Gastroesophageal sphincter (tissue), 4 donors: ENCODE measurements at regions not wholly inside any gene's neighbourhood (a gene's known extent, or its start where the extent isn't known, plus 50 kb on each side); places are given as distances from the start of the nearest gene placed in this dataset.

Source experiments
- ATAC-seq: fragments of 150-250 bp; one replicate; pipeline ENCODE4 v1.9.1; 2016; ENCODE audit warnings: mild to moderate bottlenecking, moderate library complexity
- H3K27ac ChIP-seq, 4 donors: fragments of 200-600 bp; sonication (generic) in 3 of 4; 1 replicate in 3 of 4; 2 replicates in 1 of 4; pipeline ENCODE4 v1.5.1; 2016 to 2019
- H3K27me3 ChIP-seq: fragments of 200-600 bp; sonication (generic); one replicate; pipeline ENCODE4 v1.5.1; 2019
- H3K36me3 ChIP-seq, 2 donors: fragments of 200-600 bp; sonication (generic); one replicate each; pipeline ENCODE4 v1.5.1; 2019; ENCODE audit warnings: control low read depth in 1 of 2
- H3K4me1 ChIP-seq, 3 donors: fragments of 200-600 bp; sonication (generic); 1 replicate in 2 of 3; 2 replicates in 1 of 3; pipeline ENCODE4 v1.5.1; 2016 to 2019; ENCODE audit warnings: control low read depth in 2 of 3
- H3K4me3 ChIP-seq, 2 donors: fragments of 200-600 bp; sonication (generic); one replicate each; pipeline ENCODE4 v1.5.1; 2019; ENCODE audit warnings: mild to moderate bottlenecking in 1 of 2, moderate library complexity in 1 of 2
- H3K9me3 ChIP-seq, 3 donors: fragments of 200-600 bp; sonication (generic); one replicate each; pipeline ENCODE4 v1.5.1; 2017 to 2019; ENCODE audit warnings: control low read depth in 2 of 3
- EP300 ChIP-seq: sonication (generic); formaldehyde crosslinking; IDR thresholded peaks from one replicate; pipeline ENCODE4 v1.6.1; 2017; ENCODE audit warnings: antibody characterized with exemption, mild to moderate bottlenecking
- POLR2A ChIP-seq, 2 donors: fragments of 450-650 bp; IDR thresholded peaks; one replicate each; pipeline ENCODE4 v1.6.1; 2017; ENCODE audit warnings: antibody characterized with exemption in 2 of 2, mild to moderate bottlenecking in 2 of 2, moderate library complexity in 1 of 2
- POLR2AphosphoS5 ChIP-seq: sonication (generic); formaldehyde crosslinking; IDR thresholded peaks from one replicate; pipeline ENCODE4 v1.6.1; 2017; ENCODE audit warnings: antibody characterized with exemption
- WGBS, 2 donors: methylation state at CpG; one replicate each; pipeline ENCODE4 v1.1.5; 2018; ENCODE audit warnings: low coverage in 1 of 2; 5-methylcytosine and 5-hydroxymethylcytosine counted together
- TF ChIP-seq, protein P1 (sequence below), 4 experiments: fragments of 200-600 bp in 2 of 4; fragments of 450-650 bp in 2 of 4; sonication (generic) in 1 of 4; IDR thresholded peaks; one replicate each; pipeline ENCODE4 v1.5.1; 2017 to 2019; ENCODE audit warnings: antibody characterized with exemption in 4 of 4, mild to moderate bottlenecking in 2 of 4, moderate library complexity in 2 of 4

DNA sequence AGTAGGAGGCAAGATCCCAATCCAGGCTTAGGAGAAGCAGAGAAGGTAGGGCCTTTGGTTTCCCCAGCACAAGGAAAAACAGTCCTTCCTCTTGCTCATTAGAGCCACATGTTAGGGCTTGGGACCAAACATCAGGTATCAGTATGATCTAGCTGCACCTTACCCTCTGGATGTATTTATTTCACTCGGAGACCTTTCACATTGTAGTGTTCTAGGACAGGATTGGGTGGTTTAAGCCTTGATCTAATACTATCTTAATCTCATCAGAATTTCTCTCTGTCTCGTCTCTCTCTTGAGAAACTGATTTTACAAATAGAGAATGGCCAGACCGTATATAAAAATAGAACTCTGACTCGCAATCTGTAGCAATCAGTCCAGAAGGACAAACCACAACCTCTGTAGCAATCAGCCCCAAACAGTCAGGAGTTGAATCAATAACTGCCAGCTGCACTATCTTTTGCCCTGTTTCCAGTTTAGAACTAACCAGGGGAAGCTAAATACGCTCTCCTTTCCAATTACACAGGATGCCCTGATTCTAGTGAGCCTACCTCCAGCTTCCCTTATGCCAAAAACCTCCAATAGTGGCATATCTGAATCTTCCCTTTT is 207.1 kb downstream of the TDRD15 start:
- 68 to 89% methylated on average over 3 to 5 of the region's 5 CpGs for WGBS, 2 donors
- Histone ChIP-seq H3K9me3 (peaks cover 0 to 4% (median 0%) of the 10 kb centered on the region in 3 donors), H3K27ac (no peak overlapping the region), H3K4me1 (no peaks in the 10 kb centered on the region), H3K4me3 (no peak overlapping the region), H3K36me3 (no peaks in the 10 kb centered on the region), H3K27me3 (no peaks in the 10 kb centered on the region)
- TF ChIP-seq EP300 (no peak), POLR2AphosphoS5 (no peak), POLR2A (IDR thresholded peaks at IDR 0.05) (no peak)
- TF ChIP-seq, protein P1, sequence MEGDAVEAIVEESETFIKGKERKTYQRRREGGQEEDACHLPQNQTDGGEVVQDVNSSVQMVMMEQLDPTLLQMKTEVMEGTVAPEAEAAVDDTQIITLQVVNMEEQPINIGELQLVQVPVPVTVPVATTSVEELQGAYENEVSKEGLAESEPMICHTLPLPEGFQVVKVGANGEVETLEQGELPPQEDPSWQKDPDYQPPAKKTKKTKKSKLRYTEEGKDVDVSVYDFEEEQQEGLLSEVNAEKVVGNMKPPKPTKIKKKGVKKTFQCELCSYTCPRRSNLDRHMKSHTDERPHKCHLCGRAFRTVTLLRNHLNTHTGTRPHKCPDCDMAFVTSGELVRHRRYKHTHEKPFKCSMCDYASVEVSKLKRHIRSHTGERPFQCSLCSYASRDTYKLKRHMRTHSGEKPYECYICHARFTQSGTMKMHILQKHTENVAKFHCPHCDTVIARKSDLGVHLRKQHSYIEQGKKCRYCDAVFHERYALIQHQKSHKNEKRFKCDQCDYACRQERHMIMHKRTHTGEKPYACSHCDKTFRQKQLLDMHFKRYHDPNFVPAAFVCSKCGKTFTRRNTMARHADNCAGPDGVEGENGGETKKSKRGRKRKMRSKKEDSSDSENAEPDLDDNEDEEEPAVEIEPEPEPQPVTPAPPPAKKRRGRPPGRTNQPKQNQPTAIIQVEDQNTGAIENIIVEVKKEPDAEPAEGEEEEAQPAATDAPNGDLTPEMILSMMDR (IDR thresholded peaks at IDR 0.05), result no peak
- no peak for ATAC-seq

DNA sequence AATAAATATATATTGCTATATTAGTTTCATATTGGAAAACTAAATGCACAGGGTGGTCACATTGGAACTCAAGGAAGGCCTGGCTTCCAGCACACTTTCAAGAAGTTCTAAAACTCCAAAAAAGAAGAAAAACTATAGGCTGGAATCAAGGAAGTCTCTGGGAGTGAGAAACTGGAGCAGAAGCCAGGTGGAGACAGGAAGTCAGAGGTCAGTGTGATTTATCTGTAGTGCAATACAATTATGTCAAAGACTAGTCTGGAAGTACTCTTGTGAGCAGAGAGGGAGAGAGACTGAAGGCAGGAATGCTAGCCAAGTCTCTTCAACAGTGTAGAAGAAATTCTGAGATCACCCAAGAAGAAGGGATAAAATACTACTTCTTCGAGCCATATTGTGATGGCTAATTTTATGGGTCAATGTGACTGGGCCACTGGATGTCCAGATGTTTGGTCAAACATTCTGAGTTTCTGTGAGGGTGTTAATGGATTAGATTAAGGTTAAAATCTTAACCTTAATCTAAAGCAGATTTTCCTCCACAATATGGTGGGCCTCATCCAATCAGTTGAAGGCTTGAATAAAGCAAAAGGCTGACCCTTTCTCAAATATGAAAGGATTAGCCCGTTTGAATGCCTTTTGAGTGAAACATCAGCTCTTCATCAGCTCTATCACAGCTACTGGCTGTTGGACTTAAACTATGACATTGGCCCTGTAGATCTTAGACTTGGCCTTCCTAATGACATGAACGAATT is 208.0 kb downstream of the TDRD15 start:
- no peaks in the 10 kb centered on the region for H3K36me3 ChIP-seq
- no peaks in the 10 kb centered on the region for H3K27me3 ChIP-seq
- H3K4me3 ChIP-seq, result no peak overlapping the region
- 66 to 84% methylated on average over 3 of the region's 3 CpGs for WGBS, 2 donors
- TF ChIP-seq, protein P1 (IDR thresholded peaks at IDR 0.05), result no peak
- TF ChIP-seq EP300 (no peak), POLR2A (IDR thresholded peaks at IDR 0.05) (no peak), POLR2AphosphoS5 (no peak)
- H3K4me1 ChIP-seq, result no peaks in the 10 kb centered on the region
- H3K27ac ChIP-seq, result no peak overlapping the region
- ATAC-seq, result no peak
- peaks cover 0 to 11% (median 0%) of the 10 kb centered on the region in 3 donors for H3K9me3 ChIP-seq

DNA sequence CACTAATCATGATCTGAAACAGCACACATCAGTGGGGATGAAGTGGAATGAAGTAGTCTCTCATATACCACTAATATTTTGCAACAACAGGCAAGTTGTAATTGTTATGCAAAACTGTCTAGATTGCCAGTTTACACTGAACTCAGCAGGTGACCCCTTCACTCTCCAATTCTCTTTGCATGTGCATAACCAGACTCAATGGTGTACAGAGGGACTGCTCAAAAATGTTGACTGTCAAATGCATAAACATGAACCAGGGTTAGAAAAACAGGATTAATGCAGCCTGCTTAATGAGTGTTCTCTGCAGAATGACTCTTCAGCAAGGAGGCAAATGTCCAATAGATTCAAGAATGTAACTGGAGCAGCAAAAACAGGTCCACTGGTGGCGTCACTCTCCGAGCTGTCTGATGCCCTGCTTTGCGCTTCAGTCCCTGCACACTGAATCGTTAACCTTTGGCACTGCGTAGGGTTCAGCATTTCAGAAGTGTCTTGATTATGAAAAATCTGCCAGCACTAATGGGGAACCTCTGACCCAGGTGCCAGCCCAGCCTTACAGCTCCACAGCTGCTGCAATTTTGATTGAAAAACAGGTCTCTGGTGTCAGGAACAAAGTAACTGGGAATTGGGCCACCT is 209.3 kb downstream of the TDRD15 start:
- Histone ChIP-seq H3K27ac (no peak overlapping the region), H3K9me3 (peaks cover 0 to 11% (median 0%) of the 10 kb centered on the region in 3 donors), H3K27me3 (no peaks in the 10 kb centered on the region), H3K4me1 (no peaks in the 10 kb centered on the region), H3K36me3 (no peaks in the 10 kb centered on the region), H3K4me3 (no peak overlapping the region)
- 60% methylated on average over 4 of the region's 5 CpGs; no CpG with 5 or more reads in 1 of the 2 donors for WGBS, 2 donors
- TF ChIP-seq, protein P1 (IDR thresholded peaks at IDR 0.05), result no peak
- TF ChIP-seq POLR2AphosphoS5 (no peak), POLR2A (IDR thresholded peaks at IDR 0.05) (no peak), EP300 (no peak)
- ATAC-seq, result no peak

DNA sequence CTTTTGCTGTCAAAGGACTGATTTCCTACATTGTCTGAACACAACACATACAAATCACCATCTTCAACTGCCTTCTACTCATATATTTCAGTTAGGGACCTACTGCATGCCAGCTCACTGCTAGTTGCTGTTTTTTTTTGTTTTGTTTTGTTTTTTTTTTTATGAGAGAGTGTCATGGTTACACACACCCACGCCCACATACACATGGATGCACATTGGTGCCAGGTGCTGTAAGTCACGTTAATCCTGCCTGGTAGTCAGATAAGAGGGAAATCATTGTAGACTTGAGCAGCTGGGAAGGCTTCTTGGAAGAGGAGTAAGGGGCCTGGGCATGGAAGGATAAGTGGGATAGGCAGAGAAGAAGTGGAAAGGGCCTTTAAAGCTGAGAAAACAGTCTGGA is 209.9 kb downstream of the TDRD15 start:
- no peaks in the 10 kb centered on the region for H3K36me3 ChIP-seq
- no peak overlapping the region for H3K4me3 ChIP-seq
- ATAC-seq, result no peak
- TF ChIP-seq, protein P1 (IDR thresholded peaks at IDR 0.05), result no peak
- no peak for TF ChIP-seq POLR2AphosphoS5
- TF ChIP-seq EP300, result no peak
- TF ChIP-seq POLR2A (IDR thresholded peaks at IDR 0.05), result no peak
- H3K9me3 ChIP-seq, result peaks cover 0 to 11% (median 0%) of the 10 kb centered on the region in 3 donors
- no peak overlapping the region for H3K27ac ChIP-seq
- no peaks in the 10 kb centered on the region for H3K4me1 ChIP-seq
- WGBS, 2 donors, result 75% methylated on average over 2 of the region's 2 CpGs; no CpG with 5 or more reads in 1 of the 2 donors
- H3K27me3 ChIP-seq, result no peaks in the 10 kb centered on the region
